ENCODE measurements at regions not wholly inside any gene's neighbourhood (a gene's known extent, or its start where the extent isn't known, plus 50 kb on each side); places are given as distances from the start of the nearest gene placed in this dataset.
"Not testable (repeated sequence)": the region's sequence is repeated elsewhere in the genome, so short reads cannot be mapped to it uniquely, and the experiment has no call there.

GRCh38 chr3:27046351-27046750 lies 322.8 kb downstream of the NEK10 start:
- intact Hi-C loops (cut with micrococcal nuclease) = no loop called here
- no peaks in the 10 kb centered on the region for H3K36me3 Mint-ChIP-seq
- H3K27me3 Mint-ChIP-seq (ENCODE audit: low read depth in 3 of 3) = peaks cover 0 to 2% (median 0%) of the 10 kb centered on the region in 3 donors

GRCh38 chr3:27049792-27050191 lies 319.4 kb downstream of the NEK10 start:
- Mint-ChIP-seq H3K9me3 (peaks cover 6 to 27% (median 14%) of the 10 kb centered on the region in 7 donors), H3K27me3 (ENCODE audit: low read depth in 3 of 3) (peaks cover 0 to 2% (median 0%) of the 10 kb centered on the region in 3 donors), H3K4me1 (no peaks in the 10 kb centered on the region), H3K4me3 (no peak overlapping the region), H3K27ac (peak overlapping the region in 1 of 7 donors; percentile 64), H3K36me3 (no peaks in the 10 kb centered on the region)
- H3K4me1 ChIP-seq (ENCODE audit: control insufficient read depth in 1 of 2, insufficient read depth in 2 of 2, low read length in 2 of 2) = no peaks in the 10 kb centered on the region
- no peaks in the 10 kb centered on the region for H3K27me3 ChIP-seq (ENCODE audit: control insufficient read depth in 2 of 2, insufficient read depth in 2 of 2, low read length in 2 of 2)
- no peak for DNase-seq
- WGBS (ENCODE audit: insufficient coverage) = no CpG with 5 or more reads among the region's 2 CpGs
- no peak overlapping the region for H3K4me2 ChIP-seq (replicated peaks; ENCODE audit: extremely low read depth, low read length, poor library complexity, severe bottlenecking)
- no peak overlapping the region for H3K9ac ChIP-seq (ENCODE audit: insufficient read depth, low read length, poor library complexity, severe bottlenecking)
- H3K4me3 ChIP-seq (replicated peaks in 1 of 3; ENCODE audit: low read depth in 2 of 3, low read length in 3 of 3) = no peak overlapping the region
- peaks cover 8 to 9% of the 10 kb centered on the region in 2 donors for H3K9me3 ChIP-seq (replicated peaks in 1 of 2; ENCODE audit: control insufficient read depth in 1 of 2, insufficient read depth in 1 of 2, low read length in 2 of 2)
- no peaks in the 10 kb centered on the region for H3K36me3 ChIP-seq (replicated peaks in 1 of 2; ENCODE audit: control insufficient read depth in 1 of 2, insufficient read depth in 2 of 2, low read length in 2 of 2)
- intact Hi-C loops (cut with micrococcal nuclease) = no loop called here
- no peak for TF ChIP-seq CTCF (IDR thresholded peaks at IDR 0.05)
- no peak overlapping the region for H2AFZ ChIP-seq (ENCODE audit: insufficient read depth, low read depth, low read length, poor library complexity, severe bottlenecking)
- H3K79me2 ChIP-seq (ENCODE audit: insufficient read depth, low read length) = no peaks in the 10 kb centered on the region
- H3K27ac ChIP-seq (ENCODE audit: low read depth in 1 of 2, low read length in 2 of 2) = no peak overlapping the region
- no peaks in the 10 kb centered on the region for H4K20me1 ChIP-seq (ENCODE audit: insufficient read depth, low read length)

More at GRCh38 chr3:27046351-27046750, 322.8 kb downstream of the NEK10 start:
- no peaks in the 10 kb centered on the region for H3K27me3 ChIP-seq (ENCODE audit: control insufficient read depth in 2 of 2, insufficient read depth in 2 of 2, low read length in 2 of 2)
- H3K36me3 ChIP-seq (replicated peaks in 1 of 2; ENCODE audit: control insufficient read depth in 1 of 2, insufficient read depth in 2 of 2, low read length in 2 of 2) = no peaks in the 10 kb centered on the region
- no peak overlapping the region for H3K4me2 ChIP-seq (replicated peaks; ENCODE audit: extremely low read depth, low read length, poor library complexity, severe bottlenecking)
- H3K9ac ChIP-seq (ENCODE audit: insufficient read depth, low read length, poor library complexity, severe bottlenecking) = no peak overlapping the region
- no peak for TF ChIP-seq CTCF (IDR thresholded peaks at IDR 0.05)
- H3K9me3 Mint-ChIP-seq = peaks cover 0 to 18% (median 6%) of the 10 kb centered on the region in 7 donors
- H4K20me1 ChIP-seq (ENCODE audit: insufficient read depth, low read length) = no peaks in the 10 kb centered on the region
- no peak overlapping the region for H3K27ac Mint-ChIP-seq
- H2AFZ ChIP-seq (ENCODE audit: insufficient read depth, low read depth, low read length, poor library complexity, severe bottlenecking) = no peak overlapping the region
- no peaks in the 10 kb centered on the region for H3K4me1 Mint-ChIP-seq
- peaks cover 0 to 4% of the 10 kb centered on the region in 2 donors for H3K9me3 ChIP-seq (replicated peaks in 1 of 2; ENCODE audit: control insufficient read depth in 1 of 2, insufficient read depth in 1 of 2, low read length in 2 of 2)
- DNase-seq = no peak
- H3K79me2 ChIP-seq (ENCODE audit: insufficient read depth, low read length) = no peaks in the 10 kb centered on the region
- no peak overlapping the region for H3K27ac ChIP-seq (ENCODE audit: low read depth in 1 of 2, low read length in 2 of 2)
- H3K4me1 ChIP-seq (ENCODE audit: control insufficient read depth in 1 of 2, insufficient read depth in 2 of 2, low read length in 2 of 2) = no peaks in the 10 kb centered on the region
- no peak overlapping the region for H3K4me3 Mint-ChIP-seq
- H3K4me3 ChIP-seq (replicated peaks in 1 of 3; ENCODE audit: low read depth in 2 of 3, low read length in 3 of 3) = no peak overlapping the region

- H3K4me3 ChIP-seq (replicated peaks in 1 of 3; ENCODE audit: low read depth in 2 of 3, low read length in 3 of 3); H3K4me1 ChIP-seq (ENCODE audit: control insufficient read depth in 1 of 2, insufficient read depth in 2 of 2, low read length in 2 of 2); H2AFZ ChIP-seq (ENCODE audit: insufficient read depth, low read depth, low read length, poor library complexity, severe bottlenecking); H3K27ac Mint-ChIP-seq; H3K4me3 Mint-ChIP-seq; H3K36me3 Mint-ChIP-seq; H4K20me1 ChIP-seq (ENCODE audit: insufficient read depth, low read length); H3K79me2 ChIP-seq (ENCODE audit: insufficient read depth, low read length); H3K36me3 ChIP-seq (replicated peaks in 1 of 2; ENCODE audit: control insufficient read depth in 1 of 2, insufficient read depth in 2 of 2, low read length in 2 of 2); H3K27me3 Mint-ChIP-seq (ENCODE audit: low read depth in 3 of 3); H3K9ac ChIP-seq (ENCODE audit: insufficient read depth, low read length, poor library complexity, severe bottlenecking); DNase-seq; H3K4me2 ChIP-seq (replicated peaks; ENCODE audit: extremely low read depth, low read length, poor library complexity, severe bottlenecking); H3K9me3 ChIP-seq (replicated peaks in 1 of 2; ENCODE audit: control insufficient read depth in 1 of 2, insufficient read depth in 1 of 2, low read length in 2 of 2); H3K4me1 Mint-ChIP-seq; intact Hi-C loops (cut with micrococcal nuclease); H3K27ac ChIP-seq (ENCODE audit: low read depth in 1 of 2, low read length in 2 of 2); H3K27me3 ChIP-seq (ENCODE audit: control insufficient read depth in 2 of 2, insufficient read depth in 2 of 2, low read length in 2 of 2): not testable (repeated sequence)
- H3K9me3 Mint-ChIP-seq = peaks cover 8 to 27% (median 14%) of the 10 kb centered on the region in 7 donors
- WGBS (ENCODE audit: insufficient coverage) = 100% methylated on average over 3 of the region's 3 CpGs
Observed at GRCh38 chr3:27051527-27051926, 317.7 kb downstream of the NEK10 start.
